Neuronal stem cell (in vitro differentiated cells): ENCODE measurements at regions not wholly inside any gene's neighbourhood (a gene's known extent, or its start where the extent isn't known, plus 50 kb on each side); places are given as distances from the start of the nearest gene placed in this dataset.
A peak's percentile ranks its signal among the peaks of the same experiment; 100 is the strongest.

ENCODE experiments used
- DNase-seq: peaks from one replicate; pipeline ENCODE4 v3.0.0-alpha.2; 2013; ENCODE audit warnings: low spot score
- H2AFZ ChIP-seq: one replicate; pipeline ENCODE4 v1.6.1; 2013; ENCODE audit warnings: mild to moderate bottlenecking, low read length, inconsistent platforms
- H2AK5ac ChIP-seq: 2 replicates; pipeline ENCODE4 v1.6.1; 2013; ENCODE audit warnings: low read depth, mild to moderate bottlenecking, inconsistent platforms, low read length, moderate library complexity, mixed read lengths
- H2BK120ac ChIP-seq: 2 replicates; pipeline ENCODE4 v1.6.1; 2013; ENCODE audit warnings: low read depth, mild to moderate bottlenecking, inconsistent platforms, low read length, moderate library complexity, mixed read lengths
- H2BK12ac ChIP-seq: one replicate; pipeline ENCODE4 v1.6.1; 2013; ENCODE audit warnings: low read length, inconsistent platforms
- H2BK15ac ChIP-seq: 2 replicates; pipeline ENCODE4 v1.6.1; 2013; ENCODE audit warnings: mild to moderate bottlenecking, low read length, inconsistent platforms, mixed read lengths
- H2BK5ac ChIP-seq: one replicate; pipeline ENCODE4 v1.6.1; 2013; ENCODE audit warnings: inconsistent platforms, mild to moderate bottlenecking, low read length, moderate library complexity
- H3K14ac ChIP-seq: one replicate; pipeline ENCODE4 v1.6.1; 2013; ENCODE audit warnings: low read length, inconsistent platforms
- H3K18ac ChIP-seq: 2 replicates; pipeline ENCODE4 v1.6.1; 2013; ENCODE audit warnings: low read length, inconsistent platforms
- H3K23ac ChIP-seq: 2 replicates; pipeline ENCODE4 v1.6.1; 2013; ENCODE audit warnings: low read depth, mild to moderate bottlenecking, mixed read lengths, low read length, inconsistent platforms; ENCODE audit not compliant: poor library complexity
- H3K27ac ChIP-seq: replicated peaks from 3 replicates; pipeline ENCODE4 v1.5.1; 2013; ENCODE audit warnings: low read length, inconsistent platforms
- H3K27me3 ChIP-seq, 3 experiments: 2 replicates each; pipeline ENCODE4 v1.6.1; 2013; ENCODE audit warnings: low read length in 3 of 3, mild to moderate bottlenecking in 2 of 3, inconsistent platforms in 1 of 3, low read depth in 1 of 3, mixed read lengths in 1 of 3, moderate library complexity in 1 of 3; ENCODE audit not compliant: control insufficient read depth in 3 of 3, insufficient read depth in 3 of 3
- H3K36me3 ChIP-seq, 2 donors: replicated peaks in 1 of 2; 2 replicates each; pipeline ENCODE4 v1.6.1; 2013; ENCODE audit warnings: low read length in 2 of 2; ENCODE audit not compliant: control insufficient read depth in 2 of 2, insufficient read depth in 2 of 2
- H3K4ac ChIP-seq: 2 replicates; pipeline ENCODE4 v1.6.1; 2013; ENCODE audit warnings: inconsistent platforms, mild to moderate bottlenecking, low read length, moderate library complexity
- H3K4me1 ChIP-seq, 2 donors: 1 replicate in 1 of 2; 2 replicates in 1 of 2; pipeline ENCODE4 v1.6.1; 2013; ENCODE audit warnings: low read length in 2 of 2, low read depth in 1 of 2; ENCODE audit not compliant: control insufficient read depth in 2 of 2, insufficient read depth in 1 of 2
- H3K4me2 ChIP-seq: one replicate; pipeline ENCODE4 v1.6.1; 2013; ENCODE audit warnings: mild to moderate bottlenecking, low read length, inconsistent platforms; ENCODE audit not compliant: insufficient read depth, poor library complexity, severe bottlenecking
- H3K4me3 ChIP-seq, 2 donors: 2 replicates each; pipeline ENCODE4 v1.5.1; 2013; ENCODE audit warnings: low read length in 2 of 2, mild to moderate bottlenecking in 2 of 2, inconsistent platforms in 1 of 2, moderate library complexity in 1 of 2
- H3K79me1 ChIP-seq: one replicate; pipeline ENCODE4 v1.6.1; 2013; ENCODE audit warnings: low read depth, mild to moderate bottlenecking, inconsistent platforms, low read length, moderate library complexity
- H3K9ac ChIP-seq: one replicate; pipeline ENCODE4 v1.6.1; 2013; ENCODE audit warnings: mild to moderate bottlenecking, low read depth, low read length, inconsistent platforms; ENCODE audit not compliant: poor library complexity
- H3K9me3 ChIP-seq, 2 donors: replicated peaks in 1 of 2; 2 replicates each; pipeline versions ENCODE3 to v1.6.1; 2013; ENCODE audit warnings: low read length in 2 of 2, mild to moderate bottlenecking in 2 of 2, inconsistent platforms in 1 of 2, low read depth in 1 of 2, mixed read lengths in 1 of 2, moderate library complexity in 1 of 2; ENCODE audit not compliant: control insufficient read depth in 2 of 2, insufficient read depth in 1 of 2
- H4K8ac ChIP-seq: one replicate; pipeline ENCODE4 v1.6.1; 2013; ENCODE audit warnings: low read depth, mild to moderate bottlenecking, inconsistent platforms, low read length, moderate library complexity
- H4K91ac ChIP-seq: one replicate; pipeline ENCODE4 v1.6.1; 2013; ENCODE audit warnings: low read length, low read depth, mild to moderate bottlenecking, inconsistent platforms; ENCODE audit not compliant: poor library complexity
- WGBS, 2 donors: extraction: QIAGEN DNeasy Blood & Tissue Kit; methylation state at CpG; one replicate each; pipeline ENCODE4 v1.1.7; 2013; ENCODE audit warnings: missing lambda C conversion rate in 2 of 2, mixed read lengths in 1 of 2; ENCODE audit not compliant: insufficient read length in 2 of 2, insufficient replicate concordance in 1 of 2; ENCODE audit errors: extremely low coverage in 2 of 2; 5-methylcytosine and 5-hydroxymethylcytosine counted together

- Histone ChIP-seq H3K9me3 (peaks cover 0 to 14% of the 10 kb centered on the region in 2 donors), H2BK15ac (peak overlapping the region; percentile 18), H3K4me2 (no peak overlapping the region), H3K36me3 (no peaks in the 10 kb centered on the region), H3K4me1 (peaks cover 11 to 13% of the 10 kb centered on the region in 2 donors), H4K91ac (no peak overlapping the region), H2AFZ (no peak overlapping the region), H4K8ac (no peak overlapping the region), H2BK12ac (no peak overlapping the region), H3K14ac (no peak overlapping the region), H3K4ac (no peak overlapping the region), H3K18ac (peak overlapping the region; percentile 50), H3K4me3 (no peak overlapping the region), H2BK5ac (no peak overlapping the region), H3K23ac (no peak overlapping the region), H2BK120ac (no peak overlapping the region), H3K9ac (no peak overlapping the region), H3K27me3 (no peaks in the 10 kb centered on the region), H2AK5ac (peak overlapping the region; percentile 36), H3K79me1 (no peaks in the 10 kb centered on the region), H3K27ac (no peak overlapping the region)
- whole genome bisulfite sequencing, 2 donors = no CpG with 5 or more reads among the region's 13 CpGs
- no peak for DNase-seq
Measured at GRCh38 chr9:129328355-129329042, 150.4 kb upstream of the IER5L start.

GRCh38 chr9:129327552-129328328 lies 149.7 kb upstream of the IER5L start:
- Histone ChIP-seq H4K91ac (no peak overlapping the region), H2BK12ac (no peak overlapping the region), H3K23ac (no peak overlapping the region), H3K9ac (no peak overlapping the region), H3K18ac (peak overlapping the region; percentile 33), H3K4me1 (peaks cover 13 to 16% of the 10 kb centered on the region in 2 donors), H2AK5ac (no peak overlapping the region), H3K36me3 (no peaks in the 10 kb centered on the region), H2BK5ac (no peak overlapping the region), H3K79me1 (no peaks in the 10 kb centered on the region), H3K27me3 (no peaks in the 10 kb centered on the region), H2BK120ac (no peak overlapping the region), H4K8ac (no peak overlapping the region), H3K9me3 (peaks cover 0 to 14% of the 10 kb centered on the region in 2 donors), H3K14ac (no peak overlapping the region), H2AFZ (no peak overlapping the region), H3K27ac (no peak overlapping the region), H3K4me3 (no peak overlapping the region), H3K4me2 (no peak overlapping the region), H2BK15ac (no peak overlapping the region), H3K4ac (no peak overlapping the region)
- WGBS, 2 donors = no CpG with 5 or more reads among the region's 9 CpGs
- no peak for DNase-seq

GRCh38 chr9:129326061-129327005 lies 148.3 kb upstream of the IER5L start:
- Histone ChIP-seq H4K8ac (no peak overlapping the region), H3K27ac (no peak overlapping the region), H3K14ac (no peak overlapping the region), H3K9ac (no peak overlapping the region), H2BK120ac (no peak overlapping the region), H3K23ac (no peak overlapping the region), H3K4me3 (no peak overlapping the region), H3K79me1 (no peaks in the 10 kb centered on the region), H2AFZ (no peak overlapping the region), H3K36me3 (no peaks in the 10 kb centered on the region), H2AK5ac (peak overlapping the region; percentile 84), H2BK5ac (no peak overlapping the region), H3K4me2 (no peak overlapping the region), H4K91ac (no peak overlapping the region), H3K9me3 (peaks cover 0 to 14% of the 10 kb centered on the region in 2 donors), H3K27me3 (no peaks in the 10 kb centered on the region), H2BK12ac (peak overlapping the region; percentile 12), H3K18ac (peak overlapping the region; percentile 66), H2BK15ac (peak overlapping the region; percentile 16), H3K4ac (no peak overlapping the region), H3K4me1 (peaks cover 12 to 16% of the 10 kb centered on the region in 2 donors)
- no peak for DNase-seq
- WGBS, 2 donors = no CpG with 5 or more reads among the region's 13 CpGs
